Activated naive CD4-positive, alpha-beta T cell treated with anti-CD3 and anti-CD28 coated beads, Interleukin-2, amount 50 U/mL, for 16 hours (primary cell): ENCODE measurements at regions not wholly inside any gene's neighbourhood (a gene's known extent, or its start where the extent isn't known, plus 50 kb on each side); places are given as distances from the start of the nearest gene placed in this dataset.
"Not testable (repeated sequence)": the region's sequence is repeated elsewhere in the genome, so short reads cannot be mapped to it uniquely, and the experiment has no call there.

Experiments
- DNase-seq: peaks from one replicate; pipeline ENCODE4 v3.0.0-alpha.2; 2020

DNA sequence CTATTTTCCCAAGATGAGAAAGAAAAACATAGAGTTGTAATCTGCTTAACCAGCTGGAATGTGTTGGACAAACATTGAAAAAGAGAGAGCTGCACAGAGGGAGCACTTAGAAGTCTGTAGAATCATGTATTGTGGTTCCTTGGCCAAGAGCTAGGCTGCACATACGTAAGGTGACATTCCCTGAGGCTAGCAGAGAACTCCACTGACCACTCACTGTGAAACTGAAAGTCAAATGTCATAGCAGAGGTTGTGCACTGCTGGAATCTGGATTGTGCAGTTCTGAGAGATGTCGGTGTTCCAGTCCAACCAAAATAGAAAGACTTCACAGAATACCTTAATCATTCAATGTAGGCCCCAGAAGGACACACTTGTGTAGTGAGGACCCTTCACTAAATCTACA is 772.8 kb upstream of the RAG2 start:
- DNase-seq = no peak

DNA sequence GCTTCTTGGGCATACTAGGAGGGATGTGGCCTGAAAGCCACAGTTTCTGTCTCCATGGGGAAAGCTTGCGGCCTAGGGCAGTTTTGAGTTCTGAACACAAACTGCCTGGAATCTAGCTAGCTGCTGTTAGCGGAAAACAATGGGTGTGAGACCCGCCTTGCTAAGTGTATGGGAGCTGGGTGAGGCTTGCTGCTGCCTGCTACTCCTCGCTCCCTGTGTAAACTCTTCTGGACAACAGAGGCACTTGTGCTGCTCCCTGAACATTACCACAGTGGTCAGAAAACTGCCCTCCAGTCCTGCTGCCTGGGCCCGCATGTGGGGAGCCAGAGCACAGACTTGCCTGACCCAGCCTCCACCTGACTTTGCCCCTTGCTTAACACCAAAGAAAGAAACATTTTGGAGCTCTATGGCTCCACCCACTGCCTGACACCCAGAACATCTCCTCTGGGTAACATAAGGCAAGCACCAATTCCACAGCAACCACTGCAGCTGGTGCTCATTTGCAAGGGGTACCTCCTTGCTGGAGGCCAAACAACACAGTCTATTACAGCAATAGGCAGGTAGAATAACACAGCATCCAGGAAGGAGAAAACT is 766.3 kb upstream of the RAG2 start:
- DNase-seq = no peak

DNA sequence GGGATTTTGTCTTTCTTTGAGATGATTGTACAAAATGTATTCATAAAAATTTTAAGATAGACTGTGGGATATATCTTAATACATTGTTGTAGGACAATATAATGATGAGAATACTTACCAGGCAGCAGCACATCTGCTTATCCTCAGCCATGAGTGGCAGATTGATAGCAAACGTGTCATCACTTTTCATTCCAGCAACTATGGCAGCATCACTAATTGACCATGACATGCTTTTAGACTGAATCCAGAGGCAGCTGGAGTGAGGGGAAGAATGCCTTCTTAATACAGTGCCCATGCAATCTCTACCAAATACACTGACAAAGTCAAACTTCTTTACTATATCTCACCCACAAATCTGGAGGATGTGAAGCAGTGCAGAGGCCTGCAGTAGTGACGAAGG is 755.2 kb upstream of the RAG2 start:
- no peak for DNase-seq

DNA sequence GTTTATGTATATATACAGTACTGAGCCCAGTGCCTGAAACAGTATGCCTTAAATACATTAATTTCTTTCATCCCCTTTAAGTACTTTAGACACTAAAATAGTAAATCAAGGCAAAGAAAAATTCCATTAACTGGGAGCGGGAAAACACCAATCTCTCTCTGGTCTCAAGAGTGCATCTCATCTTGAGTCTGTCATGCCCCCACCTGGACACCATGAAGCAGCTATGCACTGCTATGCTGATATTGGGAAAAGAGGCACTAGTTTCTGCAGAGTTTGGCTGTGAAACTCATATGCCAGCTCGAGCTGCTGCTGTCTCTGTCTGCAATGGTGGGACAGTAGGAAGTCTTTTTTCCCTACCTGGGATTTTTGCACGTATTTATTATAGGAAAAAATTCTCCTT is 754.4 kb upstream of the RAG2 start:
- no peak for DNase-seq

DNA sequence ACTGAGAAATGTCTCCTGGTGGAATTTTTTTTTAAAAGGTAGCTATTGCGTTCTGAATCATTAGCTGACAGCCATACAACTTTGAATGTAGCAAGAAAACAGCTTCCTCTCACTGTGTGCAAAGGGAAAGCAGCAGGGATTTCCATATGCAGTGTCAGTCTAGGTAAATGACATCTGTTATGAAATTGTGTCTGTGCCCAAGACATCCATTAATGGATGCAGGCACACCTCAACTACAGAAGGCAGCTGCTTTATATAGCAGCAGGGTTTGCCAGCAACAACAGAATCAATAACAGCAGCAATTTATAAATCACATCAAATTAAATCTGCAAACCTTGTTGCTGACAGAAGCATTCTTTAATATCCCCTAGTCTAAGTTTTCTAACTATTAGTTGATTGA is 745.3 kb upstream of the RAG2 start:
- DNase-seq = no peak

DNA sequence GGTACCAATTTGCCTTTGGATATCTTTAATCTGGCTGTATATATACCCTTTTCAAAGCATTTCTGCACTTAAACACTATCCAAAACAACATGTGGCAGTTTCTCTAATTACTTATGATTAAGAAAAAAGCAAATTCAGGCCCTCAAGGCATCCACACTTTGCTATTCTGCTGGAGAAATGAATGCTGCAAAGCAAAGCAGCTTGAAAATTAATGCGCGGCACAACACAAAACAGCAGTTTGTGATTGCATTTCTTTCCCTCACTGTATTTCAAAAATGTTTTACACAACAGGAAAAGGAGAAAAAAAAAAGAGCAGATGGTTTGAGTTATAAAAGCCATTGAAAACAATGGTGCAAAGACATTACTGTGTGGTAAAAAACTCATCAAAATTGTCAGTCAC is 738.4 kb upstream of the RAG2 start:
- DNase-seq = no peak

DNA sequence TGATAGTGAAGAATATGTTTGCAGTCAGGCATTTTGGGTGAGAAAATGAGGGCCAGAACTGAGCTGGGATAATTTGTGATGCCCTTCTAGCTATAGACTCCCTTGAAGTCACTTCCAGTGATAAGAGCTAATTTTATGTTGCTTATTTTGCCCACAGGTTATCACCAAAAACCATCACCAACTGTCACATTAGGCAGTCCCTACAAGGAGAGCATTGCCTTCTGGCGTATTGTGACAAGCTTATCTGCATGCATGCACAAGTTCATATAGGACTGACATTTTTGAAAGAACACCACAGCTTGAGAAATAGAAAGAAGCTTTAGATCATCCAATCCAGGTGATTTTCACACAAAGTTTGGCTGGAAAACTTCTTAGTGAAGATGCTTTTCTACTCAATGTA is 735.3 kb upstream of the RAG2 start:
- no peak for DNase-seq

DNA sequence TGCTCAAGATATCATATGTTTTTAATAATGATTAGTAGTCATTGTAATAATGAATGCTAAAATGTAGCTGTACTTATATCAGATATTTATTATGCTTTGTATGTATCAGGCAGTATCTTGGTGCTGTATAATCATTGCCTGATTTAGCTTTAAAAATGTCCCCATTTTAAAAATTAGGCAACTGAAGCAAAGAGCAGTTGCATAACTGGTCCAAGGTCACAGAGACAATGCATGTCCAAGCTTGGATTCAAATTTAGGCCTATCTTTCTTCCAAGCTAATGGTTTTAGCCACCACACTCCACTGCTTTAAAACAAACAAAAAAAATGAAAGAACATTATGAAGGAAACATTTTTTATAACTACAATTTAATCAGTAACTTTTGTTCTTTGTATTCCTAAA is 725.8 kb upstream of the RAG2 start:
- DNase-seq = no peak

DNA sequence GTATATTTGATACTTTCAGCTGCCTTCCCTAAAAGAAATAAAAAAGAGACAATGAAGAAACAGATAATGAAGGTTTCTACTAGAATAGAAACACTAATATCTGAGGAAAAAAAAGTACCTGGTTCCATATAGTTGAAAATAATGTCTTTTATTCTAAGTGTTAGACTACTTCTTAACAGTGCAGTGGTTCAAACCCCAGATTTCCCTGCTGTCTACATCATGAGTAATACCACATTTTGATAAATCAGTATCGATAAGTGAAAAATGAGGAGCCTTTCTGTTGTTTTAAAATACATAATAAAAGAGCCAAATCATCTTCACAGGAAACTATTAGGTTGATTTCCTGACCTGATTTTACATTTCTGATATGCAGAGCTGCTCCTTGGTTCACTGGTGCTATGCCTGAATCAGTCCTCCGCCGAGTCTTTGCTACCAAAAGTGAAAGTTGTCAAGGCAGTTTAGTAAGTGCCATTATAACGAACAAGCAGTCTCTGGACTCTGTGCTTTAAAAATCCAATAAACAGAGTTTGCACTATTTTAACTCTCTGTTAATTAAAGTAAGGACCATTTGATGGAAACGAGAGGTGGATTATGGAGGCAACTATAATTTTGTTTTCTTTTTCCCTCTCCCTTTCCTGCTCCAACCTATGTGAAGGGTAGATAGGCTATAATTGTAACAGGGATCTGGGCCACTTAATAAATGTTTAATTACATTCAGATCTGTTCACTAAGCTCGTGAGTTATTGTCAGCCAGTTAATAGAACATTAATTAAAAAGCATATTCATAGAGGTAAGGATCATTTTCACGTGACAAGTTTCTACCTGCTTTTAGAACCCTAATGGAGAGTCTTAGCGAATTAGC is 724.5 kb upstream of the RAG2 start:
- no peak for DNase-seq

DNA sequence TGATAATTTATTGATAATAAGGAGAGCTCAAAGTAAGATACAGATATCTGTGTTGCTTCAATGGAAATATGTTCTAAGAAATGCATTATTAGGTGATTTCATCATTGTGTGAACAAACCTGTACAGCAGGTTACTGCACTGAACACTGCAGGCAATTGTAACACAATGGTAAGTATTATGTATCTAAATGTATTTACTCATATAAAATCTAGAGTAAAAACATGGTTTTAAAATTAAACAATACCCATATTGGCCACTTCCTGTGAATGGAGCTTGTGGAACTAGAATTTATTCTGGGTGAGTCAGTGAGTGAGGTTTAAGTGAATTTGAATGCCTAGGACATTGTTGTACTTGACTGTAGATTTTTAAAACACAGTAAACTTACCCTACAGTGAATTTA is 722.9 kb upstream of the RAG2 start:
- no peak for DNase-seq

DNA sequence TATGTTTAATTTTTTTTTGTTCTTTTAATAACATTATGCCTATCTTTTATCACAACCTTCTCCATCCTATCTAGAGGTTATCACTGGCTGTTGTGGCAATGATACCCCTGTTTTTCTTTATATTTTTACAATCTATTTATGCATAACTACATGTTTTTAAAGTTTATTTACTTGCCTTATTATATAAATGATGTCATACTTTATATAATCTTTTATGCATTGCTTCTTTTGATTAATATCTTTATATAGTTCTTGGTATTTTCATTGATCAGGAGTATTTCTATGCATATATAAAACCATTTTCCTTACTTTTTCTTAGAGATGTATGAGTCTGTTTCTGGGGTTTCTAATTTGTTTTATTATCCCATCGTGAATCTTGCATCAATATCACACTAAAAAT is 719.8 kb upstream of the RAG2 start:
- DNase-seq = no peak

DNA sequence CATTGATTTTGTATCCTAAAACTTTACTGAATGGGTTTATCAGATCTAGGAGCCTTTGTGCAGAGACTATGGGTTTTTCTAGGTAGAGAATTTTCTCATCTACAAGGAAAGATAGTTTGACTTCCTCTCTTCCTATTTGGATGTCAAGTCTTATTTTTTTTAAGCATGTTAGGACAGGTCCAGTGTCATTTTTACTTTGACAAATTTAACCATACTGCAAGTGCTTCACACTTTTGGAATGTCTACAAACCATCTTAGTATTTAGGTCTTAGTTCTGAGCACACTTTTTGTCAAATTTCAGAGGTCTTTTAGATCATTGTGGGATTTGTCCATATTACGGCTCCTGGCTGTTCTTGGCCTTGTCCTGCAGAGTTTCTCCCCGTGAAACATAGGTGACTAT is 715.2 kb upstream of the RAG2 start:
- no peak for DNase-seq

DNA sequence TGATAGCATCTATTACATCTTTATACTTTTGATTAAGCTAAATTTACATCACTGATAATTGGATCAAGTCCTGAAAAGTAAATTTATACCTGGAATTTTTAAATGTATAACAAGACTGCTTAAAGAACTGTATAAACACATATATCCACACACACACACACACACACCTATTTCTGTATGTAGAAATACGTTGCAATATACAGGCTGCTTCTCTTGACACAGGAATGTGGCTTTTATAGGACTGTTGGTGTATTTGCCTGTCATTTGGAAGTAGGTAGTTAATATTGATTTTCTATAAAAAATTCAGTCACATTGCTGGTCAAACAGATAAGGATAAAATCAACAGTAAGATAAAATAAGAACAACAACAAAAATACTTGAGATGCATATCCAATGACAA is 708.5 kb upstream of the RAG2 start:
- DNase-seq = no peak

DNA sequence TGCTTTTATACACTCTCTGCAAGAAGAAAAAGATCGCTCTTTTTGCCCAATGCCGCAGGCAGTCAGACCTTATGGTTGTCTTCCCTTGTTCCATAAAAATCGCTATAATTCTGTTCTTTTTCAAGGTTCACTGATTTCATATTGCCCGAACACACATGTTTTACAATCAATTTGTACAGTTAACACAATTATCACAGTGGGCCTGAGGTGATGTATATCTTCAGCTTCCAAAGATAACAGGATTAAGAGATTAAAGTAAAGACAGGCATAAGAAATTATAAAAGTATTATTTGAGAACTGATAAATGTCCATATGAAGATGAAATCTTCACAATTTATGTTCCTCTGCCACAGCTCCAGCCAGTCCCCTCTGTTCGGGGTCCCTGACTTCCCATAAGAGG is 703.4 kb upstream of the RAG2 start:
- not testable (repeated sequence) for DNase-seq

DNA sequence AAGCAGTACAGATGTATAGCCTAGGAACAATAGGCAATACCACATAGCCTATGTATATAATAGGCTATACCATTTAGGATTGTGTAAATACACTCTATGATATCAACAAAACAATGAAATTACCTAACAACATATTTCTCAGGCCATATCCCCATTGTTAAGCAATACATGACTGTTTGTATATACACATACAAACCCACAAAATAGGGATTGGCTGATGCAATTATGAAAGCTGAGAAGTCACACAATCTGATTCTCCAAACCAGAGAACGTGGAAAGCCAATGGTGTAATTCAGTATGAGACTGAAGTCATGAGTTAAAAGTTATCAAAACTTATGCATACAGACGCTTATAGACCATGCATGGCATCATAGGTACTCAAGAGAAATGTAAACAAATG is 700.1 kb upstream of the RAG2 start:
- DNase-seq = no peak

DNA sequence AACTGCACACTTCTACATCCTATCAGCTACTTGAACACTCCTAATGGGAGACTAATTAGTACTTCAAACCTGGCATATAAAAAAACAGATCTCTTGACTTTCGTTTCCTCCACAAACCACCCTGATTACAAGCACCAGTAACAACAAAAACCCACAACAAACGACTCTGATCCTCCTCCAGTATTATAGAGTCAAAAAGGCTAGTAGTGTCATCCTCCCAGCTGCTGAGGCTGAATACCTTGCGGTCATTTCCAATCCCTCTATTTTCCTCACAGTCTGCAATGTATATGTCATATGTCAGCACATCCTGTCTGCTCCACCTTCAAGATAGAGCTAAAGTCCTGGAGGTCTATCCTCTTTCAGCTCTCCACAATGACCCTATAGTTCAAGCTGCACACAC is 688.9 kb upstream of the RAG2 start:
- no peak for DNase-seq

DNA sequence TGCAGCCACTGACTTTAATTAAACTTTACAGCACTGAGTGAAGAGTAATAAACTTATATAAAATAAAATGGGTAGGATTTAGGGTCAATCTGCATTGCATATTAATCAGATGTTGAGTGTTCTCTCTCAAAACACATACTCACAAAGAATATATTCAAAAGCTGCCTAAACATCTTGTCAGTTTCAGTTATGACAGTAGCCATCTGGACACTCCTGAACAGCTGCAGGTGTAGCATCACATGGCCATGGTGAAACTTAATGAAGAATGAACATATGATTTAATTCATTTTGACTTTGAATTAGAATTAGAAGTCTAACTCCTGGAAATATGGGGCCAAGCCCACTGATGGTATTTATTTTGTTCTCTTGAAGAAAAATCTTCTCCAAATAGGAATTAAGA is 684.3 kb upstream of the RAG2 start:
- no peak for DNase-seq

DNA sequence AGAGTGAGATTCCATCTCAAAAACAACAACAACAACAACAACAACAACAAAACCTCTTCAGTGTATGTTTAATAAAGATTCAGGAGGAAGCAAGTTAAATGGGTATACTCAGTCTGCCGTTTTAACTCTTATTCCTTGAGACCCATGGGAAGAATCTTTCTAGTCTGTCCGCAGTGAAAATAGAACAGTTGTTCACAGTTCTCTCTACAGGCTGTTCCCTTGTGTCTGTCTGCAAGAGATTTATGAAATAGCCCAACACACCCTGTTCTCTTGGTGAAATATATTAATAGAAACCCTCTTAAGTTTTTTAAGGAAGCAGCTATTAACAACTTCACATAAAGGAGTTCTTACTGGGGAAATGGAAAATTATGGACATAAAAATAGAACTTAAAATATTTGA is 682.2 kb upstream of the RAG2 start:
- no peak for DNase-seq

DNA sequence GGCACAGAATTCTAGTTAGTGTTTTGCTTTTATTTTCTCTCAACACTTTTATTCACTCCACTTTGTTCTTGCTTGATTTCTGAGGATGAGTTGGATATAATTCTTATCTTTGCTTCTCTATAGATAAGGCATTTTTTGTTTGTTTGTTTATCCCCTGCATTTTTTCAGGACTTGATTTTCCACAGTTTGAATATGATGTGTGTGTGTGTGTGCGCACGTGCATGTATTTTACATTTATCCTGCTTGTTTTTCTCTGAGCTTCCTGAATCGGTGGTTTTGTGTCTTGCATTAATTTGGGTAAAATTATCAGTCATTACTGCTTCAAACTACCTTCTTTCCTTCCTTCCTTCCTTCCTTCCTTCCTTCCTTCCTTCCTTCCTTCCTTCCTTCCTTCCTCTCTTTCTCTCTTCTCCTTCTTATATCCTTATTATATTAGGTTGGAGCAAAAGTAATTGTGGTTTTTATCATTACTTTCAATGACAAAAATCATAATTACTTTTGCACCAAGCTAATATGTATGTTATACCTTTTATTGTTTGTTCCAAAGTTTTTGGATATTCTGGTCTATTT is 679.9 kb upstream of the RAG2 start:
- no peak for DNase-seq

DNA sequence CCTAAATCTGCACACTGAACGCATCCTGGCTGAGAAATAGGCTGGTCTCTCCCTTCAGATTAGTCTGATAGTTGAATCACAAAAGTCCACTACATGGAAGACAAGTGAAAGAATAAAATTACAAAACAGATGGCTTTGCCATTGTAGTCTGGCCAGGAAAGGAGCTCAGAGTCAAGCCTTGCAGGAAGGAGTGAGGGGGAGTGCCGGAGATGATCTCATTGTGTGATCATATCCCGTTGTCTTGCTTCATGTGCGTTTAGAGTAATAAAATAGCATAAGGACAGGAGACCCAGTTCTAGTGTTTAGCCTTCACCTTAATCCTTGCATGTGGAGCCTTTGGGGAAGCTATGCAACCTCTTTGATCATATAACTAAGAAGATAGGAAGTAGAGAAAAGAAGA is 666.7 kb upstream of the RAG2 start:
- no peak for DNase-seq

DNA sequence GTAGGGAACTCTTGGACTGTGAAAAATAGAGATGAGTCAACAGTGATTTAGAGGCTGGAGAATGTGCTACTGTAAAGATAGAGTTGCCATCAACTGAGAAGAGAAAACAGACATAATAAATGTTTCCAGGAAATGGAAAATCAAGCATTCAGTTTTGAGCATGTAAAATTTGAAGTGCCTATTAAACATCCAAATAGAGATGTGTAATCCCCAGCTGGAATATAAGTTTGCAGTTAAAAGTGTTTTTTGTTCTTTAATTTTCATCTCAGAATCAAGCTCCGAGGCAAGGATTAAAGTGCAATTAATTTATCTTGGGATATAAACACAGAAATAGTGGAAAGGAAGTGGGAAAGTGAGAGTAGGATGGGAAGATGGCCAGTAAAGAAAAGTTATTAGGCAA is 666.0 kb upstream of the RAG2 start:
- no peak for DNase-seq

DNA sequence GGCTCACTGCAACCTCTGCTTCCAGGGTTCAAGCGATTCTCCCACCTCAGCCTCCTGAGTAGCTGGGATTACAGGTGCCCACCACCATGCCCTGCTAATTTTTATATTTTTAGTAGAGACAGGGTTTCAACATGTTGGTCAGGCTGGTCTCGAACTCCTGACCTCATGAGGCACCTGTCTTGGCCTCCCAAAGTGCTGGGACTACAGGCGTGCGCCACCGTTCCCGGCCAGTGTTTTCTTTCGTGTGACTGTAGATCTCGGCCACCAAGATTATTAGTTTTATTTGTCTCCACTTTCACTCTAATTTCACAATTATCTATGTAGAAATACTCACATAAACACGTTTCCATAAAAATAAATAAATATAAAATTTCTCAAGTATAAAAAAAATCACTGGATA is 665.4 kb upstream of the RAG2 start:
- DNase-seq = not testable (repeated sequence)

DNA sequence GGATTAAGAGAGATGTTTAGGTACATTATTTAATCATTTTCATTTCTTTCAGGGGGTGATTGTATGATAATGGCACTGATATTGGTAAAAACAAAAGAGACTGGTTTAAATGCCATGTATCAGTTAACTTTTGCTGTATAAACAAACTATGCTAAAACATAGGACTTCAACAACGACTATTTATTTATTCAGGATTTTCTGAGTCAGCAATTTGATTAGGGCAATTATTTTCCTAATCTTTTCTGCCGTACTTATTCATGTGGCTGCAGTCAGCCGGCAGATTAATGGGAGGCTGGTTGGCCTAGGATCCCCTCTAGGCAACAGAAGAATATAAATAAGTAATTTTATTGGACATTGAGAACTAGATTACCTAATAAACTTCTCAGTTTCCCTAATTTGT is 661.7 kb upstream of the RAG2 start:
- no peak for DNase-seq

DNA sequence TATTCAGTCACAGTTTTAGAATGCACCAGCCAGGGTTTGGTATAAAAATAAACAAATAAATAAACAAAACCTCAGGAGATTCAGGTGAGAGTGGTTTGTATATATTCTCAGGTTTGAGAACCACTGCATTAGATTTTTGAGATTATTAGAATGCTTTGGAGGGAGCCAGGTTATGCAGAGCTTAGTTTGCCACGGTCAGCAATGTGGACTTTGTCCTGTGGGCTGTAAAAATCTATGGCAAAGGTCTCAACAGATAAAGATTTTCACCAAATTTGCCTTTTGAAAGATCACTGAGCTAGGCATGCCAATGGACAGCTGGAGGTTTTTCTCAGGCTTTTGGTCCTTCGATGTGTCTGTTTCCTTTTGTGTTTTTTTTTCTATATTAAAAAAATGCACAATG is 650.1 kb upstream of the RAG2 start:
- no peak for DNase-seq

DNA sequence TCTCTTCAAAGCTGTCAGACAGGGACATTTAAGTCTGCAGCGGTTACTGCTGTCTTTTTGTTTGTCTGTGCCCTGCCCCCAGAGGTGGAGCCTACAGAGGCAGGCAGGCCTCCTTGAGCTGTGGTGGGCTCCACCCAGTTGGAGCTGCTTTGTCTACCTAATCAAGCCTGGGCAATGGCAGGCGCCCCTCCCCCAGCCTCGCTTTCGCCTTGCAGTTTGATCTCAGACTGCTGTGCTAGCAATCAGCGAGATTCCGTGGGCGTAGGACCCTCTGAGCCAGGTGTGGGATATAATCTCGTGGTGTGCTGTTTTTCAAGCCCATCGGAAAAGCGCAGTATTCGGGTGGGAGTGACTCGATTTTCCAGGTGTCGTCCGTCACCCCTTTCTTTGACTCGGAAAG is 648.1 kb upstream of the RAG2 start:
- not testable (repeated sequence) for DNase-seq
